Gastroesophageal sphincter (tissue), 3 donors: ENCODE measurements at regions not wholly inside any gene's neighbourhood (a gene's known extent, or its start where the extent isn't known, plus 50 kb on each side); places are given as distances from the start of the nearest gene placed in this dataset.

Source experiments
- EP300 ChIP-seq: sonication (generic); formaldehyde crosslinking; IDR thresholded peaks from one replicate; pipeline ENCODE4 v1.6.1; 2017; ENCODE audit warnings: antibody characterized with exemption, mild to moderate bottlenecking
- POLR2A ChIP-seq, 2 donors: fragments of 450-650 bp; IDR thresholded peaks; one replicate each; pipeline ENCODE4 v1.6.1; 2017; ENCODE audit warnings: antibody characterized with exemption in 2 of 2, mild to moderate bottlenecking in 2 of 2, moderate library complexity in 1 of 2
- TF ChIP-seq, protein P1 (sequence below), 4 experiments: fragments of 200-600 bp in 2 of 4; fragments of 450-650 bp in 2 of 4; sonication (generic) in 1 of 4; IDR thresholded peaks; one replicate each; pipeline ENCODE4 v1.5.1; 2017 to 2019; ENCODE audit warnings: antibody characterized with exemption in 4 of 4, mild to moderate bottlenecking in 2 of 4, moderate library complexity in 2 of 4

GRCh38 chr7:132708470-132708869, 132.2 kb upstream of the PLXNA4 start:
- TF ChIP-seq POLR2A (IDR thresholded peaks at IDR 0.05), result no peak
- TF ChIP-seq, protein P1, sequence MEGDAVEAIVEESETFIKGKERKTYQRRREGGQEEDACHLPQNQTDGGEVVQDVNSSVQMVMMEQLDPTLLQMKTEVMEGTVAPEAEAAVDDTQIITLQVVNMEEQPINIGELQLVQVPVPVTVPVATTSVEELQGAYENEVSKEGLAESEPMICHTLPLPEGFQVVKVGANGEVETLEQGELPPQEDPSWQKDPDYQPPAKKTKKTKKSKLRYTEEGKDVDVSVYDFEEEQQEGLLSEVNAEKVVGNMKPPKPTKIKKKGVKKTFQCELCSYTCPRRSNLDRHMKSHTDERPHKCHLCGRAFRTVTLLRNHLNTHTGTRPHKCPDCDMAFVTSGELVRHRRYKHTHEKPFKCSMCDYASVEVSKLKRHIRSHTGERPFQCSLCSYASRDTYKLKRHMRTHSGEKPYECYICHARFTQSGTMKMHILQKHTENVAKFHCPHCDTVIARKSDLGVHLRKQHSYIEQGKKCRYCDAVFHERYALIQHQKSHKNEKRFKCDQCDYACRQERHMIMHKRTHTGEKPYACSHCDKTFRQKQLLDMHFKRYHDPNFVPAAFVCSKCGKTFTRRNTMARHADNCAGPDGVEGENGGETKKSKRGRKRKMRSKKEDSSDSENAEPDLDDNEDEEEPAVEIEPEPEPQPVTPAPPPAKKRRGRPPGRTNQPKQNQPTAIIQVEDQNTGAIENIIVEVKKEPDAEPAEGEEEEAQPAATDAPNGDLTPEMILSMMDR (IDR thresholded peaks at IDR 0.05), result no peak
- no peak for TF ChIP-seq EP300
